ENCODE measurements at regions not wholly inside any gene's neighbourhood (a gene's known extent, or its start where the extent isn't known, plus 50 kb on each side); places are given as distances from the start of the nearest gene placed in this dataset.
"Not testable (repeated sequence)": the region's sequence is repeated elsewhere in the genome, so short reads cannot be mapped to it uniquely, and the experiment has no call there.

DNA sequence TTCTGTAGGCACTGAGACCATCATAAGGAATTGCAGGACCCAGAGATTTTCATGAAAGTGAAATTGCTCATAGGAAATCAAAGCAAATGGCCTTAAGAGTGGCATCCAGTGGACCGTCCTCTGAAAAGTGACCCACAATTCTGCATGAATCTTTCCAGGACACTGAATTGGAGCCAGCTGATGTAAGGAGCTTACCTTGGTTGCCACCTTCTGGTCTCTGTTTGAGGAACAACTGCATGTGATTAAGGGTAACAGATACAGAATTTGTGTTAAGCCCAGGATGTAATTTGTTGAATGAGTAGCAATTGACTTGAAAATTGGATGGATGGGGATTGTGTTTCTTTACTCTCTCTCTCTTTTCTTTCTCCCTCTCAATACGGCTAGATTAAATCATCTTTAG lies 49.9 kb upstream of the GAS1 start:
- intact Hi-C loops (cut with DNase I): no loop called here
- no peak for DNase-seq (ENCODE audit: low spot score)

DNA sequence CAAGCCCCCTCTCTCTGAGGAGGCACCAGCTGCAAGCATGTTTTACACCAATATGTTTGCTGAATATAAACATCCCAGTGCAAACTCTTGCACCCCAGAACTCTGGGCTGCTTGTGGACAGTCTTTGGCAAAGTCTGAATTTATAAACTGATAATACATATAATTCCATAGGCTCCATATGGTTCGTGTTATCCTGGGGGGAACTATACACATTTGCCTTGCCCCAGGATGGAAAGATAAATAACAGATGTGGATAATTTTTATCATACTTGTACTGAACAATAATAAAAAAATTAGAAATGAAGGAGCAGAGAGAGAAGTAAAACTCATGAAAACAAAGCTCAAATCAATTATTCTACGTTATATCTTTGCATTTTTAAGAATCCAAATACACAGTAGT lies 50.6 kb upstream of the GAS1 start:
- DNase-seq (ENCODE audit: low spot score): no peak
- intact Hi-C loops (cut with DNase I): no loop called here

DNA sequence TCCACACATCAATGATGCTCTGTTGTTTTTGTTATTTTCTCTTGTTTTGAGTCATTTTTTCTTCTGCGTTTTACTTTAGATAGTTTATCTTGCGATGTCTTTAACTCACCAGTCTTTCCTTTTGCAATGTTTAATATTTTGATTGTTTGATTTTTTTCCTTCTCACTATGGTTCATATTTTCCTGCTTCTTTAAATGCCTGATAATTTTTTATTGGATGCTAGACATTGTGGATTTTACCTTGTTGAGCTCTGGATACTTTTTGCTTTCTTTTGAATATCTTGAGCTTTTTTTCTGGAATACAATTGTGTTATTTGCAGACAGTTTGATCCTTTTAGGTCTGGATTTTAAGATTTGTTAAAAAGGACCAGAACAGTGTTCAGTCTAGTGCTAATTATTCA lies 55.2 kb upstream of the GAS1 start:
- DNase-seq (ENCODE audit: low spot score): no peak
- intact Hi-C loops (cut with DNase I): no loop called here

- intact Hi-C loops (cut with DNase I): no loop called here
- no peak for DNase-seq (ENCODE audit: low spot score)
Observed at GRCh38 chr9:87004016-87004415, 56.7 kb upstream of the GAS1 start.

- no peak for DNase-seq (ENCODE audit: low spot score)
- intact Hi-C loops (cut with DNase I): no loop called here
Observed at GRCh38 chr9:87006956-87007355, 59.6 kb upstream of the GAS1 start.

DNA sequence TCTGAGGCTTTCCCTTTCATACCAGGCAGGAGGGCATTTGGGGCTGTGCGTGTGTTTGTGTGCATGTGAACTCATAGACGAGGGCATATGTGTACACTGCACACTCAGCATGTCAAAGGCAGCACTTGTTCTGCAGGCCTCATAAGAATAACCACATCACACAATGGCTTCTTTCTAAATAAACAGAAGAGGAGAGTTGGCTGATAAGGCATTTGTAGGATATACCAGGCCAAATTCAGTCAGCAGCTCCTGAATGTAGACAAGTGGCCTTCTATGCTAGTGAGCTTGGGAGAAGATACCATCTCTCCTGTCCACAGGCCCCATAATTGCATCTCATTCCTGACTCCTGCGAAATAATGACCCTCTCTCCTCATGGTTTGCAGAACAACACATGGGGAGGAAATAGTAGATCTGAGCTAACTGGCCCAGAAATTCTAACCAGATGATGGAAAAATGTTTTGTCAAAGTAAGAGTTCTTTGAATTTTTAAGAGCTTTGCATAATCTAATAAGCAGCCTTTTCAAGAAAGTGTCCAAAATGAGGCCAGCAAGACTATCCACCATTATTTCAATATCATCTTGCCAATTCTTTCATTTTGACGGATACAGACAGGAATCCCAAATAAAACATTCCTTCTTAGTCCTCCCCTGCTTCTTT lies 60.5 kb upstream of the GAS1 start:
- DNase-seq (ENCODE audit: low spot score): no peak

GRCh38 chr9:87008667-87009066 lies 61.4 kb upstream of the GAS1 start:
- intact Hi-C loops (cut with DNase I): no loop called here
- no peak for DNase-seq (ENCODE audit: low spot score)

More for the DNA sequence above, 60.5 kb upstream of the GAS1 start:
- intact Hi-C loops (cut with DNase I): no loop called here

DNA sequence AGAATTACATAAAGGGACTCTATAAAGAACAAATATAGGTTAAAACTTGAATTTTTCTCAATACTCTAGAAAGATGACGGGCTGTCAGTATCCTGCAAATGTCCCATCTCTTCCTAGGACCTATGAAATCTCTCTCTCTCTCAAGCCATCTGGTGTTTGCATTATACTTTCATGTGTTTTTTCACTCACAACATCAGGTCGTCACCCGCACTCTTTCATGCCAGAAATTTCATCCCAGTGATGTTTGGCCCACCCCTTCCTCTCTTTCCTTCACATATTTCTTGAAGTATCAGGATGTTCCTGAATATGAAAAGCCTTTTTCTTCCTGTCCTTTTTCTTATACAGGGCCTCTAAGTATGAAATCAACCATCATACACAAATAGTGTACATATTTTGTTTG lies 63.3 kb upstream of the GAS1 start:
- intact Hi-C loops (cut with DNase I): no loop called here
- no peak for DNase-seq (ENCODE audit: low spot score)

- intact Hi-C loops (cut with DNase I): no loop called here
Observed at GRCh38 chr9:87011551-87011950, 64.2 kb upstream of the GAS1 start.

DNA sequence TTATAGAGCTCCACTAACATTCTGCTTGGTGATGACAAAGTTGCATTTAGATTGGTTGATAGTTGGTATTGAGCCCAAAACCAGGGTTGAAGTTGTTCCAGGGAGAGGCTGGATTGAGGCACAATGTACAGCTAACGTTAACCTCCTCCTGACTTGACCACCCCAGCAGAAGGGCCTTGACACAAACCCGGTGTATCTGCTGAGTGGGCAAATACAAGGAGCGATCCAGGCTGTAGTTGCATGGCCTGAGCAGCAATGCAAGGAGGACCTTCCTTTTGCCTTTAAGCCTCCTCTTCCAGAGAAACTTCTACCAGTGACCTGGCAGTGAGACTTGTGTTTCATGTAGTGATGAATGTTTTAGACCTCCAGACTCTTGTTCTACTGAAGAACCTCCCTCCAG lies 66.2 kb upstream of the GAS1 start:
- no peak for DNase-seq (ENCODE audit: low spot score)
- intact Hi-C loops (cut with DNase I): no loop called here

More at GRCh38 chr9:87011551-87011950, 64.2 kb upstream of the GAS1 start:
- no peak for DNase-seq (ENCODE audit: low spot score)

DNA sequence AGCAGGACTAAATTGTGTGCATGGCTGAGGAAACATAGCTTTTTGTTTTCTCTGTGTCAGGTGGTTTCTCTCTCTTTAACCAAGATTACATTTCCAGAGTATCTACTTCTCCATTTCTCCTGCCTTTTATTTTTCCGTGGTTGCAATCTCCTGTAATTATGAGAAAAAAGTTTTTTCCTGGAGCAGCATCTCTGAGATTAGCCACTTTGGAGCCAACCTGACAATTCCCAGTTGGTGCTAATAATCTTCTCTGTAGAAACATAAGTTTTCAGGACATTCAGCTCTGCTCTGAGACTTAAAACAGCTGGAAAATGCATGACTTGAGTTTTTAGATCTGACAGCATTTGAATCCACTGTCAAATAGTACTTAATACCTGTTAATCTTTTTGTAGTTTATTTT lies 67.1 kb upstream of the GAS1 start:
- DNase-seq (ENCODE audit: low spot score): no peak
- intact Hi-C loops (cut with DNase I): no loop called here

DNA sequence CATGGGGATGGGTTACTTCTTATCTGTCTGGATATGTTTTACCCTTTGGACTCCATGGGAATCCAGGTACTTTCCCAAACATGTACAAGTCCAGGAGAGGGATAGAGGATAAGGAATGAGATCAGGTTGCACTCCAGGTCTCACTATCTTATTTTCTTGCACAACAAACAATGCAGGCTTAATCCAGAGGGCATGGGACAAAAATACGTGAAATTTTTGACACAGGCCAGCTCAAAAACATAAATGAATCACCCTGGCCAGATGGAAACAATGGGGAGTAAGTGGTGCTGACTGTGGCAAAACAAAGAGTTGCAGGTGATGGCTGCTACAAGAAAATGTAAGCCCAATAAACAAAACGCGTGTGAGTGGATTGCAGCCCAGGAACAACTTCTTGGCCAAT lies 69.4 kb upstream of the GAS1 start:
- DNase-seq (ENCODE audit: low spot score): no peak
- intact Hi-C loops (cut with DNase I): no loop called here

DNA sequence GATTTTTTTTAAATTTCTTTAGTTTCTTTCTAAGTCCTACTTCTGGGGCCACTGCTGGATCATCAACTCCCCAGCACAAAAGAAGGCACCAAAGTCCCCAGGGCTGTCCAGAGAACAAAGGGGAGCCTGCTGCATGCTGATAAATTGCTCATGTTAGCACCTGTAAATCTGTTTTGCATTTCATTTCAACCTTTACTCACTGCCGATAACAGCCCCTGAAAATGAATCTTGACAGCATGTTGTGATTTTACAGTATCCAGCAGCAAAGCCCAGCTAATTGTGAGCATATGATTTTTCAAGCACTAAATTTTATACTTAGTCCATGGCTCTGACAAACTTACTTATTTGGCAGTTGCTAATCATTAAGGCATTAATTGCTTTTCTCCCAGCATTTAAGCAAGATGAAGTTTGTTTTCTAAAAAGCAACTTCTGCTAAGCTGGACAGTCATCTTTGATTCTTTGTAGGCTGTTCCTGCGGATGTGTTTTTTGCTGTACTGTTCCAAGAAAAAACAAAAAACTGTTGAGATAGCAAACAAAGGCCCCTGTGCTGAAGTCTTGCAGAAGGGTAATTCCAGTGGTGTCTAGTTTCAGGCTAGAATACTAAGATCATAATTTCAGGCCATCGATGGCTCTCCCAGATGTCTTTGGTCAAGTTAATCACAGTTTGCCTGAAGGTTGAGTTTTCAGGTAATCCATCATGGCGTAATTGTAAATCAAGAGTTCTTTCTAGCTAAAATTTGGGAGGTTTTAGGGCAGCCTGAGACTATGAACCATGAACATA lies 73.1 kb upstream of the GAS1 start:
- DNase-seq (ENCODE audit: low spot score): no peak
- intact Hi-C loops (cut with DNase I): no loop called here

GRCh38 chr9:87022178-87022577 lies 74.9 kb upstream of the GAS1 start:
- intact Hi-C loops (cut with DNase I): no loop called here
- DNase-seq (ENCODE audit: low spot score): no peak

DNA sequence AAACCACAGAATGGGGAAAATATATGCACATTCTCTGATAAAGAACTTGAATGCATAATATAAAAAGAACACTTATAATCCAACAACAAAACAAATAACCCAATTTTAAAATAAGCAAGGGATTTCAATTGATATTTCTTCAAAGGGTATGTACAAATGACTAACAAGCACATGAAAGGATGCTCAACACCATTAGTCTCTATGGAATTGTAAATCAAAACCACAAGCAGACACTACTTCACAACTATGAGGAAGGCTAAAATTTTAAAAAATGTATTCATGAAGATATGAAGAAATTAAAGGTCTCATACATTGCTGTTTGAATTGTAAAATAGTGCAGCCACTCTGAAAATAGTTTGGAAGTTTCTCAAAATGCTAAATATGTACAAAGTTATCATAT lies 78.9 kb upstream of the GAS1 start:
- no peak for DNase-seq (ENCODE audit: low spot score)
- intact Hi-C loops (cut with DNase I): no loop called here

DNA sequence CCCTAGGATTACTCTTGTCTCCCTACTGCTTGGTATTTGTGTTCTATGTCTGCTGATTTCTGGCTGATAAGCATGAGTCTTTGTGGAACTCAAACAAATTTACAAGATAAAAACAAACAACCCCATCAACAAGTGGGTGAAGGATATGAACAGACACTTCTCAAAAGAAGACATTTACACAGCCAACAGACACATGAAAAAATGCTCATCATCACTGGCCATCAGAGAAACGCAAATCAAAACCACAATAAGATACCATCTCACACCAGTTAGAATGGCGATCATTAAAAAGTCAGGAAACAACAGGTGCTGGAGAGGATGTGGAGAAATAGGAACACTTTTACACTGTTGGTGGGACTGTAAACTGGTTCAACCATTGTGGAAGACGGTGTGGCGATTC lies 81.5 kb upstream of the GAS1 start:
- DNase-seq (ENCODE audit: low spot score): not testable (repeated sequence)

DNA sequence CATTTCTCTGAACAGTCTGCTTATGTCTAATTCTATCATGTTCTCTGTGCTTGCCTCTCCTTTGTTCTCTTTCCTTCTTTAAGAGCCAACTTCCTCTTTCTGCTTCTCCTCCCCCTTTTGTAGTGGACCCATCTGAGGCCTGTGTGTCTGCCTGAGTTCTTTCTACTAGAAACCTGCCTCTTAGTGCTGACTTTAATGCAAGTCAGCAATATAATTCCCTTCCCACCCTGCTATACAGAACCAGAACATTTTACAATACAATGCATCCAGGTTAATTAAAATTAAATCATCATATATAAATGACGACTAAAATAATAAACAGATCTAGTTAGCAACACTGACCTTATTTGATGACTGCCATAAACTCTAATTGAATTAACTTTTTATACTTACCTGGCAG lies 82.6 kb upstream of the GAS1 start:
- intact Hi-C loops (cut with DNase I): no loop called here
- no peak for DNase-seq (ENCODE audit: low spot score)

More for the DNA sequence above, 81.5 kb upstream of the GAS1 start:
- intact Hi-C loops (cut with DNase I): not testable (repeated sequence)

GRCh38 chr9:87034841-87035240 lies 87.5 kb upstream of the GAS1 start:
- DNase-seq (ENCODE audit: low spot score): no peak
- intact Hi-C loops (cut with DNase I): no loop called here

DNA sequence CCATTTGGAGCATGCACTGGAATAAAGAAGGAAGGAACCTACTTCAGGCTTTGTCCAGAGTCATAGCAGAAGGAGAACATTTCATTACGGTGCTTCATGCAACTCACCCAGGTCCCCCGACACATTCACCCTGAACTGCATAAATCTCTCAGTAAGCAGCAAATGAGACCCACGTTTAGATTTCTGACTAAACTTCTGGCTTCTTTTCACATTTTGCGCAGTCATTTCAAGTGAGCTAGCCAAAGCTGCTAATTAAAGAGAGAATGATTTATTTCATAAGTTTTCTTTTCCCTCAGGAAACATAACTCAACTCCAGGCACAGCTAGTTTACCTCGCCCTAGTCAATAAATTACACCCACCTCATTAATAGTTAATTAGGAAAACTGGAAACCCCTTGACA lies 88.6 kb upstream of the GAS1 start:
- intact Hi-C loops (cut with DNase I): no loop called here
- DNase-seq (ENCODE audit: low spot score): no peak

DNA sequence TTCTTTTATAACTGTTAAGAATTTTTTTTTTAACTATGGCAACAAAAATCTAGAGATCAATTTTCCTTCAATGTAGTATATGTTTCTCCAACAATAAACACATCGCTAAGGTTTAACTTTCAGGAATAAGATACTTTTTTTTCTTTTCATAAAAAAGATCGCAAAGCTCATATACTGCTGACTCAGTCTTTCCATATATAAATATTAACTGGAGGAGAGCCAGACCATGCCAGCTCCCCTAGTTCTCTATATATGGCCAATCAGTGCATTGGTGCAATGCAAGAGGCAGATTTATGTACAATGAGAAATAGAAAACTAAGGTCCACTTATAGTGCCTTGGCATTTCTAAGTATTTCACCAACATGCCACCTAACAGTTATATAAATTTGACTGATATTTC lies 89.2 kb upstream of the GAS1 start:
- intact Hi-C loops (cut with DNase I): no loop called here

DNA sequence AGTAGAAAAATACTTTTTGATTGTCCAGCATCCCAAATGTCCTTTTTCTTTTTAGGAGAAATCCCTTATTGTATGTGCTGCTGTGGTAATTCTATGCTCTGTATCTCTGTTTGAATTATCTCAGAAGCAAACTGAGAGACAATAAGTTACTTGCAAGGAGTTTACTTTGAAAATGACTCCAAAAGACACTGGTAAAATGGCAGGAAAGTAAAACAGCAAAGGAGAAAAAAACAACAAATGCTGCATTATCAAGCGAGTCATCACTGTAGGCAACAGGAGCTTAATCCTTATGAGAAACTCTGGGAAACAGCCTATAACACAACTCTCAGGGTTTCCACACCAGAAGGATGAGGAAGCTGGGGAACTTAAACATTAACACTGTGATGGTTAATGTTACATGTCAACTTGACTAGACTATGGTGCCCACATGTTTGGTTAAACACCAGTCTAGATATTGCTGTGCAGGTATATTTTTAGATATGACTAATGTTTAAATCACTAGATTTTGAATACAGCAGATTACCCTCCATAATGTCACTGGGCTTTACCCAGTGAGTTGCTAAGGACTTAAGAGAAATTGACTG lies 92.6 kb upstream of the GAS1 start:
- DNase-seq (ENCODE audit: low spot score): no peak
- intact Hi-C loops (cut with DNase I): no loop called here

More for the DNA sequence above, 89.2 kb upstream of the GAS1 start:
- DNase-seq (ENCODE audit: low spot score): no peak
